Right lobe of liver (tissue), 6 donors: ENCODE measurements at regions not wholly inside any gene's neighbourhood (a gene's known extent, or its start where the extent isn't known, plus 50 kb on each side); places are given as distances from the start of the nearest gene placed in this dataset.
"Not testable (repeated sequence)": the region's sequence is repeated elsewhere in the genome, so short reads cannot be mapped to it uniquely, and the experiment has no call there.

Experiments
- ATAC-seq, 4 donors: fragments of 200-7000 bp; cut with Tn5 transposase; one replicate each; pipeline ENCODE4 v1.9.1; 2020; ENCODE audit warnings: mild to moderate bottlenecking in 4 of 4, moderate library complexity in 4 of 4
- DNase-seq, 3 donors: peaks; one replicate each; pipeline ENCODE4 v3.0.0-alpha.2; 2020
- H3K27ac ChIP-seq, 3 donors: fragments of 200-600 bp; one replicate each; pipeline ENCODE4 v1.8.0; 2022
- H3K27me3 ChIP-seq, 2 donors: fragments of 200-600 bp; one replicate each; pipeline ENCODE4 v1.8.0; 2022
- H3K36me3 ChIP-seq, 4 donors: fragments of 200-600 bp; sonication (generic) in 1 of 4; one replicate each; pipeline versions ENCODE4 v1.5.1 to v1.8.0; 2017 to 2022; ENCODE audit warnings: control low read depth in 1 of 4
- H3K4me1 ChIP-seq, 4 donors: fragments of 200-600 bp; sonication (generic) in 1 of 4; one replicate each; pipeline versions ENCODE4 v1.5.1 to v1.8.0; 2017 to 2022; ENCODE audit warnings: control low read depth in 1 of 4
- H3K4me3 ChIP-seq, 3 donors: fragments of 200-600 bp; one replicate each; pipeline ENCODE4 v1.8.0; 2022
- H3K9me3 ChIP-seq, 4 donors: fragments of 200-600 bp; sonication (generic) in 1 of 4; one replicate each; pipeline versions ENCODE4 v1.5.1 to v1.8.0; 2017 to 2022; ENCODE audit warnings: control low read depth in 1 of 4
- POLR2A ChIP-seq: fragments of 450-650 bp; IDR thresholded peaks from one replicate; pipeline ENCODE4 v1.6.1; 2017; ENCODE audit warnings: antibody characterized with exemption, mild to moderate bottlenecking
- WGBS: methylation state at CpG from one replicate; pipeline ENCODE4 v1.1.6; 2018; ENCODE audit warnings: low coverage, low lambda C conversion rate; ENCODE audit not compliant: insufficient coverage; ENCODE audit errors: missing lambda C conversion rate; 5-methylcytosine and 5-hydroxymethylcytosine counted together
- intact Hi-C, 2 donors: fragments of 100-400 bp; cut with DNase I; formaldehyde crosslinking; loops; one replicate each; pipeline versions ENCODE4 v1.11.2 to v1.14.1; 2022
- TF ChIP-seq, protein P1 (sequence below), 4 donors: fragments of 200-600 bp in 3 of 4; fragments of 450-650 bp in 1 of 4; IDR thresholded peaks; one replicate each; pipeline versions ENCODE4 v1.5.1 to v1.8.0; 2016 to 2022; ENCODE audit warnings: antibody characterized with exemption in 4 of 4, mild to moderate bottlenecking in 2 of 4
- donor health status: DM: no; HTN: yes; CAD: no.
- donor health status: DM: no; HTN: no; CAD: no.
- donor health status: DM: no; HTN: no; CAD: no.
- donor health status: DM: no; HTN: yes; CAD: no.
- donor health status: DM: no; HTN: yes; CAD: no.

DNA sequence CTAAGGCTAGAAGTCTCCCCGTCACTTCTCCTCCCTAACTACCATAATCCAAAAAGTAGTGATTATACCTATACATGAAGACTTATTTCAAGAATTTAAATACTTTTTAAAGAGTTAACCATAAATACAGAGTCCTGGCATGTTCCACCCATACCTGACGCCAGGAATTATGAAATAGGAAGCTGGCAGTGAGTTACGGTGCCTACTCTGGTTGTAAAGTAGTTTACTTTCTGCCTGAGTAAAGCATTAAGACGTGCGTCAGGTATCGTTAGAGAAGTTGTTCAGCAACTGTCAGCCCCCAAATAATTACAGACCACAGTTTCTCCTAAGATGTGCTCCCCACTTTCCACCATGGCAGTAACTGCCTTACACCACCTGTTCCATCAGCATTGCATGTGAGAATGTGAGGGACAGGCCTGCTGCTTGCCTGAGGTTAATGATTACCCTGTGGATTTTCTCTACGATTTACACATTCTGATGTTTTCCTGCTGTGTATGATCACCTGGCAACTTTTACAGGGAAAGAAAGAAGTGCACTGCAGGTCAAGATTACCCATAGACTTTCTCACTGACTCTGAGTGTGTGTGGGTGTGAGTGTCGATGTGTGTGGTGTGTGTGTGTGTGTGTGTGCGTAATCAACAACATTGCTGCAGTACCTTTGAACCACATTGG is 92.3 kb upstream of the SLC7A11 start:
- no peak for TF ChIP-seq POLR2A
- TF ChIP-seq, protein P1, sequence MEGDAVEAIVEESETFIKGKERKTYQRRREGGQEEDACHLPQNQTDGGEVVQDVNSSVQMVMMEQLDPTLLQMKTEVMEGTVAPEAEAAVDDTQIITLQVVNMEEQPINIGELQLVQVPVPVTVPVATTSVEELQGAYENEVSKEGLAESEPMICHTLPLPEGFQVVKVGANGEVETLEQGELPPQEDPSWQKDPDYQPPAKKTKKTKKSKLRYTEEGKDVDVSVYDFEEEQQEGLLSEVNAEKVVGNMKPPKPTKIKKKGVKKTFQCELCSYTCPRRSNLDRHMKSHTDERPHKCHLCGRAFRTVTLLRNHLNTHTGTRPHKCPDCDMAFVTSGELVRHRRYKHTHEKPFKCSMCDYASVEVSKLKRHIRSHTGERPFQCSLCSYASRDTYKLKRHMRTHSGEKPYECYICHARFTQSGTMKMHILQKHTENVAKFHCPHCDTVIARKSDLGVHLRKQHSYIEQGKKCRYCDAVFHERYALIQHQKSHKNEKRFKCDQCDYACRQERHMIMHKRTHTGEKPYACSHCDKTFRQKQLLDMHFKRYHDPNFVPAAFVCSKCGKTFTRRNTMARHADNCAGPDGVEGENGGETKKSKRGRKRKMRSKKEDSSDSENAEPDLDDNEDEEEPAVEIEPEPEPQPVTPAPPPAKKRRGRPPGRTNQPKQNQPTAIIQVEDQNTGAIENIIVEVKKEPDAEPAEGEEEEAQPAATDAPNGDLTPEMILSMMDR (IDR thresholded peaks at IDR 0.05) = no peak
- no peaks in the 10 kb centered on the region for H3K36me3 ChIP-seq
- intact Hi-C loops = no loop called here
- H3K27ac ChIP-seq = no peak overlapping the region
- H3K4me1 ChIP-seq = no peaks in the 10 kb centered on the region
- H3K9me3 ChIP-seq = no peaks in the 10 kb centered on the region
- H3K4me3 ChIP-seq = no peak overlapping the region
- no peaks in the 10 kb centered on the region for H3K27me3 ChIP-seq
- ATAC-seq (peak; percentile 92 to 96 (median 94)), DNase-seq (no peak)
- WGBS = 35% methylated on average over 9 of the region's 9 CpGs

DNA sequence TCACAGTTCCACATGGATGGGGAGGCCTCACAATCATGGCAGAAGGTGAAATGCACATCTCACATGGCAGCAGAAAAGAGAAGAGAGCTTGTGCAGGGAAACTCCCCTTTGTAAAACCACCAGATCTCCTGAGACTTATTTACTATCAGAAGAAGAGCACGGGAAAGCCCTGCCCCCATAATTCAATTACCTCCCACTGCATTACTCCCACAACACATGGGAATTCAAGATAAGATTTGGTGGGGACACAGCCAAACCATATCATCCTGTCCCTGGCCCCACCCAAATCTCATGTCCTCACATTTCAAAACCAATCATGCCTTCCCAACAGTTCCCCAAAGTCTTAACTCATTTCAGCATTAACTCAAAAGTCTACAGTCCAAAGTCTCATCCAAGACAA is 90.3 kb upstream of the SLC7A11 start:
- ATAC-seq, H3K9me3 ChIP-seq, H3K4me3 ChIP-seq, DNase-seq, H3K27ac ChIP-seq, H3K36me3 ChIP-seq, H3K27me3 ChIP-seq, H3K4me1 ChIP-seq, intact Hi-C loops: not testable (repeated sequence)
- 71% methylated on average over 1 of the region's 1 CpG for WGBS

DNA sequence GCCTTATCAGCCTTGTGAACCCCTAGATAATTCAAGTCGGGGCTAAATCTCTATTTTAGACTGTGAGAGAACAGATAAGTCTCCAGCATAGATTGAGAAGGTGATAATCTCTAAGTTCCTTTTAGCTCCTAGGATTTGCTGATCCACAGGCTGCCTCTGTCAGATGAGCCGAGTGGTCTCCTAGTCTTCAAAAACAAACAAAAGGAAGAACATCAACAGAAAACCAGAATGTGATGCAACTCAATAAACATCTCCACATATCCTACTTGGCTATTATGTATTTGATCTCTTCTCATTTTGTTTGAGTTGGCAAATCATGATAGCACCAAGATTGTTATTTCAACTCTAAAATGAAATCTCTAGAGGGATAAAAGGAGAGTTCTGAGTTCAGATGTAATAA is 88.4 kb upstream of the SLC7A11 start:
- intact Hi-C loops = no loop called here
- no peak for TF ChIP-seq POLR2A
- TF ChIP-seq, protein P1 (IDR thresholded peaks at IDR 0.05) = no peak
- H3K9me3 ChIP-seq = no peaks in the 10 kb centered on the region
- no peak for DNase-seq
- no peak overlapping the region for H3K27ac ChIP-seq
- WGBS = 30% methylated on average over 2 of the region's 2 CpGs
- H3K27me3 ChIP-seq = no peaks in the 10 kb centered on the region
- no peaks in the 10 kb centered on the region for H3K36me3 ChIP-seq
- no peaks in the 10 kb centered on the region for H3K4me1 ChIP-seq
- no peak for ATAC-seq
- no peak overlapping the region for H3K4me3 ChIP-seq

DNA sequence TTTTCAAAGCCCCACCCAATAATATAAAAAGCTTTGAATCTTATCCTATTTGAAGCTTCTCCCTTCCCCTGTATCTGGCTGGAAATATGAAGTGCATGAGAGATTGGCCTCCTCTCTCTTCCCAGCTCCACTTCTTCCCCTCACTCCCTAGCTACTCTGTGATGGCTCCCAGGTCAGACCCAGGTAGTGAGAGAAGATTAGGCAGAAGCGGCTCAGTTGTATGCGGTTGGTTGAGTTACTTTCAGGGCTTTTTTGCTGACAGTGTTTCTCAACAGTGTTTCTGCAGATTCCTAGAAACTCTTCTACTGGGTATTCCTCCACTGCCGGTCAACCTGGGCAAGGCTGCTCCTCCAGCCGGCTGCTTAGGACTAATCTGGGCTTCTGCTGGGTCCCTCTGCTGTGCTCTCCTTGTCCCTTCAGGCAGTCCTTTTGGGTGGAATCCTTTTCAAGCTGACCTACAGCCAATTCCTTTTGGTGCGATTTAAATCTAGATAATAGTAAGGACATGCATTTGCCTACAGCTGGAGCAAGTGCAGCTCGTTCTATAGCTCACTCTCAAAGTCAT is 87.4 kb upstream of the SLC7A11 start:
- intact Hi-C loops = no loop called here
- no peaks in the 10 kb centered on the region for H3K9me3 ChIP-seq
- no peak for DNase-seq
- TF ChIP-seq POLR2A = no peak
- TF ChIP-seq, protein P1 (IDR thresholded peaks at IDR 0.05) = no peak
- H3K27ac ChIP-seq = no peak overlapping the region
- no peaks in the 10 kb centered on the region for H3K36me3 ChIP-seq
- no peak for ATAC-seq
- 76% methylated on average over 6 of the region's 6 CpGs for WGBS
- no peak overlapping the region for H3K4me3 ChIP-seq
- H3K27me3 ChIP-seq = no peaks in the 10 kb centered on the region
- H3K4me1 ChIP-seq = no peaks in the 10 kb centered on the region

DNA sequence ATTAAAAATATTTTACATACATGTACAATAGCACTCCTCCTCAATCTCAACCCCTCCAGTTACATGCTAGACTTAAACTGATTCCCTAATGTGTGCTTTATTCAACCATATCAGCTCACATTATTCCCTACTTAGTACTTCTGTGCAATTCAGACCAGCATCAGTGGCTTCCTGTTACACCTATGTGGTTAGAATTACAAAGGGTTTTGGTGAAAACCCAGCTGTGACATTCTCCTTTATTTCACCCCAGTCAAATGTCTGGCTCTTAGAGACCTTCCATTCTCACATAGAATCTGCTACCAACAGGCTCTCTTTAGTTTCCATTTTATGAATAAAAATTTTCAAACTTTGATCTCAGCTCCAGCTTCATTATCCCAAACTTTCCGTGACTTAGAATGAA is 85.2 kb upstream of the SLC7A11 start:
- H3K4me3 ChIP-seq = no peak overlapping the region
- TF ChIP-seq, protein P1 (IDR thresholded peaks at IDR 0.05) = no peak
- no peak for TF ChIP-seq POLR2A
- intact Hi-C loops = no loop called here
- H3K27ac ChIP-seq = no peak overlapping the region
- no peaks in the 10 kb centered on the region for H3K36me3 ChIP-seq
- no peaks in the 10 kb centered on the region for H3K9me3 ChIP-seq
- no peaks in the 10 kb centered on the region for H3K4me1 ChIP-seq
- DNase-seq (no peak), ATAC-seq (no peak)
- 74% methylated on average over 1 of the region's 1 CpG for WGBS
- H3K27me3 ChIP-seq = no peaks in the 10 kb centered on the region
